ENCODE measurements at regions not wholly inside any gene's neighbourhood (a gene's known extent, or its start where the extent isn't known, plus 50 kb on each side); places are given as distances from the start of the nearest gene placed in this dataset.

GRCh38 chr2:8004250-8004681, 677.6 kb upstream of the ID2 start:
- no peak for DNase-seq (ENCODE audit: low spot score)

- no peak for DNase-seq (ENCODE audit: low spot score)
Observed at GRCh38 chr2:8006181-8006580, 675.7 kb upstream of the ID2 start.

- DNase-seq (ENCODE audit: low spot score), result no peak
Observed at GRCh38 chr2:8006626-8007025, 675.2 kb upstream of the ID2 start.

GRCh38 chr2:8009010-8009597, 672.8 kb upstream of the ID2 start:
- no peak for DNase-seq (ENCODE audit: low spot score)

- DNase-seq (ENCODE audit: low spot score), result no peak
Observed at GRCh38 chr2:8015848-8016600, 665.8 kb upstream of the ID2 start.

GRCh38 chr2:8016688-8017087, 665.2 kb upstream of the ID2 start:
- DNase-seq (ENCODE audit: low spot score), result no peak

- DNase-seq (ENCODE audit: low spot score), result no peak
Observed at GRCh38 chr2:8018956-8019355, 662.9 kb upstream of the ID2 start.

- DNase-seq (ENCODE audit: low spot score), result no peak
Observed at GRCh38 chr2:8019934-8020333, 661.9 kb upstream of the ID2 start.

- DNase-seq (ENCODE audit: low spot score), result no peak
Observed at GRCh38 chr2:8021921-8022320, 659.9 kb upstream of the ID2 start.

GRCh38 chr2:8022908-8023640, 658.8 kb upstream of the ID2 start:
- DNase-seq (ENCODE audit: low spot score), result no peak

- no peak for DNase-seq (ENCODE audit: low spot score)
Observed at GRCh38 chr2:8024506-8024905, 657.4 kb upstream of the ID2 start.

- no peak for DNase-seq (ENCODE audit: low spot score)
Observed at GRCh38 chr2:8026381-8026780, 655.5 kb upstream of the ID2 start.

GRCh38 chr2:8027387-8027786, 654.5 kb upstream of the ID2 start:
- DNase-seq (ENCODE audit: low spot score), result no peak

GRCh38 chr2:8028036-8028435, 653.8 kb upstream of the ID2 start:
- no peak for DNase-seq (ENCODE audit: low spot score)

- no peak for DNase-seq (ENCODE audit: low spot score)
Observed at GRCh38 chr2:8028436-8028835, 653.4 kb upstream of the ID2 start.

- DNase-seq (ENCODE audit: low spot score), result no peak
Observed at GRCh38 chr2:8028981-8029380, 652.9 kb upstream of the ID2 start.

- no peak for DNase-seq (ENCODE audit: low spot score)
Observed at GRCh38 chr2:8030573-8031303, 651.1 kb upstream of the ID2 start.

- no peak for DNase-seq (ENCODE audit: low spot score)
Observed at GRCh38 chr2:8031370-8031769, 650.5 kb upstream of the ID2 start.

GRCh38 chr2:8033546-8034096, 648.2 kb upstream of the ID2 start:
- no peak for DNase-seq (ENCODE audit: low spot score)

GRCh38 chr2:8036366-8036765, 645.5 kb upstream of the ID2 start:
- no peak for DNase-seq (ENCODE audit: low spot score)

- DNase-seq (ENCODE audit: low spot score), result no peak
Observed at GRCh38 chr2:8039732-8040131, 642.1 kb upstream of the ID2 start.

GRCh38 chr2:8043295-8043694, 638.6 kb upstream of the ID2 start:
- DNase-seq (ENCODE audit: low spot score), result no peak

All from D341Med (cell line).